ENCODE measurements at regions not wholly inside any gene's neighbourhood (a gene's known extent, or its start where the extent isn't known, plus 50 kb on each side); places are given as distances from the start of the nearest gene placed in this dataset.
A peak's percentile ranks its signal among the peaks of the same experiment; 100 is the strongest.
"Not testable (repeated sequence)": the region's sequence is repeated elsewhere in the genome, so short reads cannot be mapped to it uniquely, and the experiment has no call there.

GRCh38 chr12:25352083-25352918 lies 101.6 kb upstream of the KRAS start:
- no peak for TF ChIP-seq CTCF (IDR thresholded peaks at IDR 0.05; ENCODE audit: extremely low read depth, missing control alignments)

DNA sequence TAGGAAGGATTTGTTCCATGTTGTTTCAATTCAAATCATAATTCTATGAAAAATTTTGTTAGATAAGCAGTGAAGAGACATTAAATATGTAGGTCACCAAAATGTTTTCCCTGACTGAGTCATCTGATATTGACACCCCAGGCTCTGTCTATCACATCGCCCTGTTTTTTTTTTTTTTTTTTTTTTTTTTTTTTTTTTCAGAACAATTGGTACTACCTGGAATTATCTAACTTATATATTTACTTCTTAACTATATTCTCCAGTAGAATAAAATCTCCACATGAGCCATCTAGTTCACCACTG lies 97.8 kb upstream of the KRAS start:
- no peak for TF ChIP-seq CTCF (IDR thresholded peaks at IDR 0.05; ENCODE audit: extremely low read depth, missing control alignments)
- DNase-seq (ENCODE audit: low spot score): no peak

More at GRCh38 chr12:25352083-25352918, 101.6 kb upstream of the KRAS start:
- DNase-seq (ENCODE audit: low spot score): no peak

DNA sequence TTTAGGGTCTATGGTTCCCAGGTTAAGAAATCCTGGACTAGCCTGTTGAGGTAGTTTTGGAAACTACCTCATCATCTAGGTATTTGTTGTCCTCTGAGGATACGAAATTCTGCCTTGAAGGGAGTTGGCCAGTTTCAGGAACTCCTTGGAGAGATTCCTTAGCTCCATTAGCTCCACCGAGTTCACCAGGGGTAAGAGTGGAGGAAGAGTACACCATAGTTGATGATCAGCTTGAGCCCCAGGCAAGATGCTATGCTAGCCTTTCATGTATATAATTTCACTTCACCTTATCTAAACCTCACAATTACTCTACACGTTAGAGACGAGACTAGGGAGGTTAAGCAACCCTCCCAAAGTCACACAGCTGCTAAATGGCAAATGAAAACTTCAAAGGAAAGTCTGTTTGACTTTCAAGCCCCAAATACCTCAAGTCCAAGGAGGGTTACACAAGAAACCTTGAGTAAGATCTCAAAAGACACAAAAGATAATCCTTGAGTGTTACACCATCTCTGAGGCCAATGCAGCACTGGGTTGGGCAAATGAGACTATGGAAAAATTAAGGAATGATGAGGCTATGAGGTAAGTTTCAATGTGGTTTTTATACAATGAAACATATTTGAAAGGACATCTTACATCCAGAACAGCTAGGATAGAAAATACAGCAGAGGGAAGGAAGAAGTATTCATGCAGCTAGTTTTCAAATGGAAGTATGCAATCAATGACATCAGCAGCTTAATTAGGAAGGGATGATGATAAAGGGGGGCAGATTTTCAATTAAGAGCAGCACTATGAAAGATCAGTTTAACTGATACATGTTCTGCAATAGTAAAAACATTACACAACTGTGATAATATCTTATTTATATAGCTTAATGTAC lies 97.2 kb upstream of the KRAS start:
- no peak for TF ChIP-seq CTCF (IDR thresholded peaks at IDR 0.05; ENCODE audit: extremely low read depth, missing control alignments)
- DNase-seq (ENCODE audit: low spot score): no peak

- DNase-seq (ENCODE audit: low spot score): not testable (repeated sequence)
These were observed 91.1 kb upstream of the KRAS start for GRCh38 chr12:25341877-25342276.

DNA sequence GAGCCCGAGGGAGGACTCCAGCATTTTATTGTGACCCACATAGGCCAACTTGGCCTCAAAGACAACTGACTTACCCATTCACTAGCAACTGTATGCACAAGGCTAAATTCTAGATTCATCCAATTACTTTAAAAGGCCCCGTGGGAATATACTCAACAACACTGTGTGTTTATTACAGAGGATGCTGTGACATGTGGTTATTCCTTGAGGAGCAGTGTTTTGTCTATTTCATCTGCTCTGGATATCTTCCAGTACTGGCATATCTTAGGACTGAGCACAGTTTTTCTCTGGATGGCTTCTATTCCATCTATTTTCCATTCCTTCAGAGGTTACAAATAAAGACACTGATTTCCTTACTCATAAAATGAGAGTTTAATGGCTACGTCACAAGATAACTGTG lies 87.2 kb upstream of the KRAS start:
- no peak for DNase-seq (ENCODE audit: low spot score)

DNA sequence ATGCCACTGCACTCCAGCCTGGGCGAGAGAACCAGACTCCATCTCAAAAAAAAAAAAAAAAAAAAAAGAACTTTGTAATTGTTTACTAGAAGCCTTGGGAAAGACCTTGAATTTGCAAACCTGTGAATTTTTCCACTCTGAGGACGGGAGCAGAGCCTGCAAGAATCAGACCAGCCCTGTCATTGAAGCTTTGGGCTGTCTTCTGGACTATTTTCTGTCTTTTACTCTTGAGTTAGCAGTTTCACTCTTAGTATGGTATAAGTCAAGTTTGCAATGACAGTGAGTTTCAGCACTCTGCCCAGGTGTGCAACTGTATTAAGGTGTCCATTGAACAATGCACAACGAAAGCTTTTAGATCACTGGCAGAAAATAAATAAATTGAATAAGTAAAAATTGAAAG lies 81.4 kb upstream of the KRAS start:
- TF ChIP-seq CTCF (IDR thresholded peaks at IDR 0.05; ENCODE audit: extremely low read depth, missing control alignments): no peak
- peak; percentile 33 for DNase-seq (ENCODE audit: low spot score)

More for the DNA sequence above, 87.2 kb upstream of the KRAS start:
- no peak for TF ChIP-seq CTCF (IDR thresholded peaks at IDR 0.05; ENCODE audit: extremely low read depth, missing control alignments)

DNA sequence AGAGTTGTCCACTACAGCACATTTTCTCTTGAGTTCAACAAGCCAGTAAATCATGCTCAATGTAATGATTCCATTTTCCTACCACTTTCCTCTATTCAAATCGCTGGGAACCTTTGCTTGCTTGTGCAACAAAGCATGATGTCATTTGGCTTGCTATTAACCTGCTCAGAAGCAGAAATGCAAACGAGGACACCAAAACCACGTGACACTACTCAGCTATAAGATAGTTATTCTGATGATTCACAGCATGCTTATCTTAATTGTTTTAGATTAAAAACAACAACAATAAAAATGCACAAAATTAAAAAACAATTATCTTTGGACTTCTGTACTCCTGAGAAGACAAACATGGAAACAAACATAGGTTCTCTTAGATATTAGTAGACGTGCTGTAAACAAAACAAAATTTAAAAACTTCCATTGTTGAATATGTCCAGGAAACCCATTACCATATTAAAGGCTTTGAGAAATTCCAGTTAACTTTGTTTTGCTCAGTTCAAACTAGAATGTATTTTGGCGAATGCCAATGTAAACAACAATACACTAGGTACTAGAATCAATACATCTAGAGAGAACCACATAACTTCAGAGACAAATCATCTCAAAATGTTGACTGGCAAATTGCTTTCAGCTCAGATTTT lies 77.5 kb upstream of the KRAS start:
- DNase-seq (ENCODE audit: low spot score): no peak
- TF ChIP-seq CTCF (IDR thresholded peaks at IDR 0.05; ENCODE audit: extremely low read depth, missing control alignments): no peak

Measured in GM20000 (cell line).